Upper lobe of left lung (tissue), 4 donors: ENCODE measurements at regions not wholly inside any gene's neighbourhood (a gene's known extent, or its start where the extent isn't known, plus 50 kb on each side); places are given as distances from the start of the nearest gene placed in this dataset.

Experiments
- EP300 ChIP-seq, 4 donors: sonication (generic); formaldehyde crosslinking; IDR thresholded peaks; one replicate each; pipeline ENCODE4 v1.5.1; 2017; ENCODE audit warnings: antibody characterized with exemption in 4 of 4, control low read depth in 2 of 4
- POLR2A ChIP-seq, 4 donors: fragments of 450-650 bp; IDR thresholded peaks; one replicate each; pipeline ENCODE4 v1.5.1; 2016 to 2017; ENCODE audit warnings: antibody characterized with exemption in 4 of 4, mild to moderate bottlenecking in 2 of 4
- TF ChIP-seq, protein P1 (sequence below), 6 experiments: fragments of 450-650 bp in 4 of 6; fragments of 200-600 bp in 2 of 6; sonication (generic) in 2 of 6; IDR thresholded peaks; one replicate each; pipeline ENCODE4 v1.5.1; 2016 to 2019; ENCODE audit warnings: antibody characterized with exemption in 6 of 6

GRCh38 chr16:86994651-86995171 is 322.5 kb downstream of the C16orf95 start:
- no peak for TF ChIP-seq POLR2A (IDR thresholded peaks at IDR 0.05)
- no peak for TF ChIP-seq EP300 (IDR thresholded peaks at IDR 0.05)
- TF ChIP-seq, protein P1, sequence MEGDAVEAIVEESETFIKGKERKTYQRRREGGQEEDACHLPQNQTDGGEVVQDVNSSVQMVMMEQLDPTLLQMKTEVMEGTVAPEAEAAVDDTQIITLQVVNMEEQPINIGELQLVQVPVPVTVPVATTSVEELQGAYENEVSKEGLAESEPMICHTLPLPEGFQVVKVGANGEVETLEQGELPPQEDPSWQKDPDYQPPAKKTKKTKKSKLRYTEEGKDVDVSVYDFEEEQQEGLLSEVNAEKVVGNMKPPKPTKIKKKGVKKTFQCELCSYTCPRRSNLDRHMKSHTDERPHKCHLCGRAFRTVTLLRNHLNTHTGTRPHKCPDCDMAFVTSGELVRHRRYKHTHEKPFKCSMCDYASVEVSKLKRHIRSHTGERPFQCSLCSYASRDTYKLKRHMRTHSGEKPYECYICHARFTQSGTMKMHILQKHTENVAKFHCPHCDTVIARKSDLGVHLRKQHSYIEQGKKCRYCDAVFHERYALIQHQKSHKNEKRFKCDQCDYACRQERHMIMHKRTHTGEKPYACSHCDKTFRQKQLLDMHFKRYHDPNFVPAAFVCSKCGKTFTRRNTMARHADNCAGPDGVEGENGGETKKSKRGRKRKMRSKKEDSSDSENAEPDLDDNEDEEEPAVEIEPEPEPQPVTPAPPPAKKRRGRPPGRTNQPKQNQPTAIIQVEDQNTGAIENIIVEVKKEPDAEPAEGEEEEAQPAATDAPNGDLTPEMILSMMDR (IDR thresholded peaks at IDR 0.05), result no peak
